GM12878 (cell line): ENCODE measurements at regions not wholly inside any gene's neighbourhood (a gene's known extent, or its start where the extent isn't known, plus 50 kb on each side); places are given as distances from the start of the nearest gene placed in this dataset.

ENCODE experiments used
- CBFB ChIP-seq: IDR thresholded peaks from 2 replicates; pipeline ENCODE4 v1.6.1; 2016; ENCODE audit warnings: antibody characterized with exemption, low read depth
- E2F8 ChIP-seq: fragments of 450-650 bp; IDR thresholded peaks from 2 replicates; pipeline ENCODE4 v1.6.1; 2018; ENCODE audit warnings: mild to moderate bottlenecking, low read depth, moderate library complexity; ENCODE audit not compliant: partially characterized antibody
- ETV6 ChIP-seq, 2 experiments: fragments of 450-650 bp in 1 of 2; IDR thresholded peaks in 1 of 2; conservative IDR thresholded peaks in 1 of 2; 2 replicates each; pipeline ENCODE4 v1.6.1; 2014; ENCODE audit warnings: antibody characterized with exemption in 1 of 2, borderline replicate concordance in 1 of 2, low read depth in 1 of 2, mild to moderate bottlenecking in 1 of 2, moderate library complexity in 1 of 2
- MTA3 ChIP-seq: IDR thresholded peaks from 2 replicates; pipeline ENCODE4 v1.6.1; 2012; ENCODE audit warnings: low read length, inconsistent platforms, borderline replicate concordance
- NR2C2 ChIP-seq: IDR thresholded peaks from 2 replicates; pipeline ENCODE4 v1.6.1; 2011; ENCODE audit warnings: borderline replicate concordance, low read depth; ENCODE audit not compliant: control insufficient read depth, insufficient read length
- USF2 ChIP-seq: IDR thresholded peaks from 2 replicates; pipeline ENCODE4 v1.6.1; 2011; ENCODE audit warnings: low read depth, low read length, improper control_type of control experiment, borderline replicate concordance

GRCh38 chr5:68710514-68710913 lies 383.3 kb upstream of the SLC30A5 start (continued):
- TF ChIP-seq NR2C2 (no peak), CBFB (no peak), ETV6 (conservative IDR thresholded peaks at IDR 0.05 in 1 of 2, IDR thresholded peaks at IDR 0.05 in 1 of 2; ENCODE audit: borderline replicate concordance in 1 of 2, low read depth in 1 of 2) (peak in 1 of 2 experiments; percentile 21; a peak in 1 of 4 replicates), MTA3 (no peak), USF2 (no peak), E2F8 (no peak)
